Vagina (tissue), 2 donors: ENCODE measurements at regions not wholly inside any gene's neighbourhood (a gene's known extent, or its start where the extent isn't known, plus 50 kb on each side); places are given as distances from the start of the nearest gene placed in this dataset.

Experiments used
- DNase-seq, 2 donors: peaks; one replicate each; pipeline ENCODE4 v3.0.0-alpha.2; 2017; ENCODE audit errors: extremely low spot score in 2 of 2
- H3K27ac ChIP-seq: fragments of 200-600 bp; sonication (generic); one replicate; pipeline ENCODE4 v1.5.1; 2019
- H3K27me3 ChIP-seq: fragments of 200-600 bp; sonication (generic); one replicate; pipeline ENCODE4 v1.5.1; 2019
- H3K36me3 ChIP-seq, 2 donors: fragments of 200-600 bp; sonication (generic); one replicate each; pipeline ENCODE4 v1.5.1; 2017 to 2019
- H3K4me1 ChIP-seq: fragments of 200-600 bp; sonication (generic); one replicate; pipeline ENCODE4 v1.5.1; 2019
- H3K4me3 ChIP-seq, 2 donors: fragments of 200-600 bp; sonication (generic); 1 replicate in 1 of 2; 2 replicates in 1 of 2; pipeline ENCODE4 v1.5.1; 2016 to 2019
- H3K9me3 ChIP-seq: fragments of 200-600 bp; sonication (generic); one replicate; pipeline ENCODE4 v1.5.1; 2019
- CTCF ChIP-seq, 3 experiments: fragments of 450-650 bp in 2 of 3; fragments of 200-600 bp in 1 of 3; sonication (generic) in 1 of 3; IDR thresholded peaks; one replicate each; pipeline ENCODE4 v1.5.1; 2017 to 2019; ENCODE audit warnings: antibody characterized with exemption in 3 of 3, mild to moderate bottlenecking in 2 of 3, moderate library complexity in 2 of 3
- POLR2A ChIP-seq, 2 donors: fragments of 450-650 bp; IDR thresholded peaks; one replicate each; pipeline ENCODE4 v1.6.1; 2017; ENCODE audit warnings: antibody characterized with exemption in 2 of 2, mild to moderate bottlenecking in 2 of 2, moderate library complexity in 2 of 2
- POLR2AphosphoS5 ChIP-seq, 2 donors: sonication (generic); formaldehyde crosslinking; IDR thresholded peaks; one replicate each; pipeline ENCODE4 v1.9.0; 2017; ENCODE audit warnings: antibody characterized with exemption in 2 of 2, mild to moderate bottlenecking in 2 of 2, low read depth in 1 of 2; ENCODE audit not compliant: insufficient read depth in 1 of 2
- intact Hi-C: fragments of 100-400 bp; cut with DNase I; formaldehyde crosslinking; loops from one replicate; pipeline ENCODE4 v1.15.1; 2023

DNA sequence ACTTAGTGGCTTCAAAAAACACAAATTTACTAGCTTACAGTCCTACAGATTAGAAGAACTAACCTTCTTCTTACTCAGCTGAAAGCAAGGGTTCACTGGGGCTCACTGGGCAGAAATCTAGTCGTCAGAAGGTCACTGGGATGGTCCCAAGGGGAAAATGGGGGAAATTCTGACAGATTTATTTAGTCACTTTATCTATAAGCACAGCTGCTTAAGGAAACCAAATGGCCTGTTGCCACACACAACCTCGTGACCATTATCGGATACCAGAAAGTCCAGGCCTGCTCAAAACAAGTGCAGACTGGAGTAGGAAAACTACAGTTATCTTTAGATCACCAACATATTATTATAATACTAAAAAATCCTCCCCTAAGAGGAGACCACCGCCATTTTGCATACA lies 374.6 kb upstream of the ASIC2 start:
- no peak for DNase-seq
- TF ChIP-seq CTCF (IDR thresholded peaks at IDR 0.05): no peak
- no peak for TF ChIP-seq POLR2AphosphoS5 (IDR thresholded peaks at IDR 0.05; ENCODE audit: insufficient read depth in 1 of 2, low read depth in 1 of 2)
- TF ChIP-seq POLR2A (IDR thresholded peaks at IDR 0.05): no peak
- Histone ChIP-seq H3K9me3 (no peaks in the 10 kb centered on the region), H3K27me3 (no peaks in the 10 kb centered on the region), H3K36me3 (no peaks in the 10 kb centered on the region), H3K4me3 (no peak overlapping the region), H3K4me1 (peaks cover 7% of the 10 kb centered on the region), H3K27ac (no peak overlapping the region)
- intact Hi-C loops: no loop called here

- DNase-seq: no peak
- Histone ChIP-seq H3K4me3 (no peak overlapping the region), H3K9me3 (no peaks in the 10 kb centered on the region), H3K27ac (no peak overlapping the region), H3K36me3 (no peaks in the 10 kb centered on the region), H3K4me1 (peaks cover 7% of the 10 kb centered on the region), H3K27me3 (no peaks in the 10 kb centered on the region)
- TF ChIP-seq CTCF (IDR thresholded peaks at IDR 0.05) (no peak), POLR2A (IDR thresholded peaks at IDR 0.05) (no peak), POLR2AphosphoS5 (IDR thresholded peaks at IDR 0.05; ENCODE audit: insufficient read depth in 1 of 2, low read depth in 1 of 2) (no peak)
- intact Hi-C loops: no loop called here
Observed at GRCh38 chr17:33668516-33668915, 375.4 kb upstream of the ASIC2 start.

- intact Hi-C loops: no loop called here
- H3K27ac ChIP-seq: no peak overlapping the region
- no peak for TF ChIP-seq POLR2A (IDR thresholded peaks at IDR 0.05)
- no peak for TF ChIP-seq POLR2AphosphoS5 (IDR thresholded peaks at IDR 0.05; ENCODE audit: insufficient read depth in 1 of 2, low read depth in 1 of 2)
- no peak for TF ChIP-seq CTCF (IDR thresholded peaks at IDR 0.05)
- H3K36me3 ChIP-seq: no peaks in the 10 kb centered on the region
- H3K4me1 ChIP-seq: peaks cover 7% of the 10 kb centered on the region
- H3K27me3 ChIP-seq: no peaks in the 10 kb centered on the region
- no peaks in the 10 kb centered on the region for H3K9me3 ChIP-seq
- DNase-seq: no peak
- H3K4me3 ChIP-seq: no peak overlapping the region
Observed at GRCh38 chr17:33671491-33671890, 378.4 kb upstream of the ASIC2 start.

- Histone ChIP-seq H3K4me3 (no peak overlapping the region), H3K27ac (no peak overlapping the region), H3K27me3 (no peaks in the 10 kb centered on the region), H3K36me3 (no peaks in the 10 kb centered on the region), H3K9me3 (no peaks in the 10 kb centered on the region), H3K4me1 (no peaks in the 10 kb centered on the region)
- no peak for DNase-seq
- TF ChIP-seq CTCF (IDR thresholded peaks at IDR 0.05) (peak; percentile 29 to 72 (median 33)), POLR2A (IDR thresholded peaks at IDR 0.05) (no peak)
- intact Hi-C loops: no loop called here
Observed at GRCh38 chr17:33674685-33675084, 381.6 kb upstream of the ASIC2 start.

GRCh38 chr17:33676444-33676843 lies 383.3 kb upstream of the ASIC2 start:
- Histone ChIP-seq H3K9me3 (no peaks in the 10 kb centered on the region), H3K4me3 (no peak overlapping the region), H3K4me1 (no peaks in the 10 kb centered on the region), H3K36me3 (no peaks in the 10 kb centered on the region), H3K27me3 (no peaks in the 10 kb centered on the region), H3K27ac (no peak overlapping the region)
- intact Hi-C loops: no loop called here
- DNase-seq: no peak
- TF ChIP-seq POLR2AphosphoS5 (IDR thresholded peaks at IDR 0.05; ENCODE audit: insufficient read depth in 1 of 2, low read depth in 1 of 2) (no peak), CTCF (IDR thresholded peaks at IDR 0.05) (no peak), POLR2A (IDR thresholded peaks at IDR 0.05) (no peak)
